ENCODE measurements at regions not wholly inside any gene's neighbourhood (a gene's known extent, or its start where the extent isn't known, plus 50 kb on each side); places are given as distances from the start of the nearest gene placed in this dataset.

DNA sequence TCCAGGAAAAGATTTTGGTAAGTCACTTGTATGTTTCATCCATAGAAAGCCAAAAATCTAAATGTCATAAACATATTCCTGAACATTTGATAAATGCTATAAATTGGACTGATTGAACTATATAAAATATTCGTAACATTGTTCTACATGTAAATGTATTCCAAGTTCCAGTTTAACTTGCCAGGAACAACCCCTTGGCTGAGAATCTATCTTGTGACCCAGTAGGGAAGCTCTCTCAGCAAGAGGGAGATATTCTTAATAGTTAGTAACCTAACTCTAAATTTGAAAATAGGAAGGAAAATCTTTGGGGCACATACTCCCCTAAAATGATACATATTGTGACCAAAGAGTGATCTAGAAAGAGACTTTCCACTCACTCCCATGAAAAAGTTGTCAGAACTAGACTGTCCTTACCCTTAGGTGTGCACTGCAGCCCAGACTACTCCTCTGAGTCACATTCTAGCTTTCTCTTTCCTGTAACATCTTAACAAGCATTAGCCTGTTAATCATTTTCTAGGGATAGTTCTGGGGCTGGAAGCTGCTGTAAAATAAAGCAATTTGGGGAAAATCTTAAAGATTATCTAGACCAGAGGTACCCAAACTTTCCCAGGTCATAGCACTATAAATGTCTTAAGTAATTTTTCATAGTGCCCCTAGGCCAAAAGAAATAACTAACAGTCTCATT, 73.7 kb upstream of the SKAP2 start (continued):
- TF ChIP-seq, protein P1, sequence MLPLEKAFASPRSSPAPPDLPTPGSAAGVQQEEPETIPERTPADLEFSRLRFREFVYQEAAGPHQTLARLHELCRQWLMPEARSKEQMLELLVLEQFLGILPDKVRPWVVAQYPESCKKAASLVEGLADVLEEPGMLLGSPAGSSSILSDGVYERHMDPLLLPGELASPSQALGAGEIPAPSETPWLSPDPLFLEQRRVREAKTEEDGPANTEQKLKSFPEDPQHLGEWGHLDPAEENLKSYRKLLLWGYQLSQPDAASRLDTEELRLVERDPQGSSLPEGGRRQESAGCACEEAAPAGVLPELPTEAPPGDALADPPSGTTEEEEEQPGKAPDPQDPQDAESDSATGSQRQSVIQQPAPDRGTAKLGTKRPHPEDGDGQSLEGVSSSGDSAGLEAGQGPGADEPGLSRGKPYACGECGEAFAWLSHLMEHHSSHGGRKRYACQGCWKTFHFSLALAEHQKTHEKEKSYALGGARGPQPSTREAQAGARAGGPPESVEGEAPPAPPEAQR (CRISPR knock-in tag; IDR thresholded peaks at IDR 0.05): no peak
- TF ChIP-seq, protein P2, sequence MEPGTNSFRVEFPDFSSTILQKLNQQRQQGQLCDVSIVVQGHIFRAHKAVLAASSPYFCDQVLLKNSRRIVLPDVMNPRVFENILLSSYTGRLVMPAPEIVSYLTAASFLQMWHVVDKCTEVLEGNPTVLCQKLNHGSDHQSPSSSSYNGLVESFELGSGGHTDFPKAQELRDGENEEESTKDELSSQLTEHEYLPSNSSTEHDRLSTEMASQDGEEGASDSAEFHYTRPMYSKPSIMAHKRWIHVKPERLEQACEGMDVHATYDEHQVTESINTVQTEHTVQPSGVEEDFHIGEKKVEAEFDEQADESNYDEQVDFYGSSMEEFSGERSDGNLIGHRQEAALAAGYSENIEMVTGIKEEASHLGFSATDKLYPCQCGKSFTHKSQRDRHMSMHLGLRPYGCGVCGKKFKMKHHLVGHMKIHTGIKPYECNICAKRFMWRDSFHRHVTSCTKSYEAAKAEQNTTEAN (CRISPR knock-in tag; IDR thresholded peaks at IDR 0.05): no peak
- TF ChIP-seq TP53 (CRISPR knock-in tag; IDR thresholded peaks at IDR 0.05) (no peak), HMGA2 (CRISPR knock-in tag; IDR thresholded peaks at IDR 0.05) (no peak)

DNA sequence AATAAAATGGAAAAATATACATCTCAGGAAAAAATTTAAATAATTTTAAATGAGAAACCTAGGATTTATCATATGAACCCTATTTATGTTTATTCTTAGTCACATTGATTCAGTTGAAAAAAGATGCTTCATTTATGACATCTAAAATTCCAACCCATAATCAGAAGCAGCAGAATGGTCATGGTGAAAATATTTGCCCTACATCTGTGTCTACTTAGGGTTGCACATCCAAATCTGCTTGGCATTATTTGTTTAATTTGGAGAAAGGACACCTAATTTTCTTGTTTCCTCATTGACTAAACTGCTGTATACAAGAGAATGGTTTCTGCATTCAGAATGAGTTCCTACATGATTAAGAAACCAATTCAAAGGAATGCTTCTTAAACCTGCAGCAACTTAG, 72.9 kb upstream of the SKAP2 start:
- ATAC-seq: no peak
- CTCF ChIA-PET: no interaction called here
- TF ChIP-seq NFATC4 (CRISPR knock-in tag; IDR thresholded peaks at IDR 0.05) (no peak), PRRX2 (CRISPR knock-in tag; IDR thresholded peaks at IDR 0.05) (no peak), ZNF138 (CRISPR knock-in tag; conservative IDR thresholded peaks at IDR 0.05) (no peak), IRF2 (CRISPR knock-in tag; IDR thresholded peaks at IDR 0.05; ENCODE audit: borderline replicate concordance, low read depth) (no peak), TEAD1 (CRISPR knock-in tag; IDR thresholded peaks at IDR 0.05) (no peak), ZNF263 (CRISPR knock-in tag; IDR thresholded peaks at IDR 0.05; ENCODE audit: low read depth) (no peak), JUN (CRISPR knock-in tag; IDR thresholded peaks at IDR 0.05) (no peak), NFE2L1 (CRISPR knock-in tag; IDR thresholded peaks at IDR 0.05) (no peak), GRHL2 (CRISPR knock-in tag; IDR thresholded peaks at IDR 0.05; ENCODE audit: insufficient replicate concordance, severe bottlenecking) (no peak)
- TF ChIP-seq, protein P3, sequence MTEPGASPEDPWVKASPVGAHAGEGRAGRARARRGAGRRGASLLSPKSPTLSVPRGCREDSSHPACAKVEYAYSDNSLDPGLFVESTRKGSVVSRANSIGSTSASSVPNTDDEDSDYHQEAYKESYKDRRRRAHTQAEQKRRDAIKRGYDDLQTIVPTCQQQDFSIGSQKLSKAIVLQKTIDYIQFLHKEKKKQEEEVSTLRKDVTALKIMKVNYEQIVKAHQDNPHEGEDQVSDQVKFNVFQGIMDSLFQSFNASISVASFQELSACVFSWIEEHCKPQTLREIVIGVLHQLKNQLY (CRISPR knock-in tag; IDR thresholded peaks at IDR 0.05): no peak
- TF ChIP-seq, protein P4, sequence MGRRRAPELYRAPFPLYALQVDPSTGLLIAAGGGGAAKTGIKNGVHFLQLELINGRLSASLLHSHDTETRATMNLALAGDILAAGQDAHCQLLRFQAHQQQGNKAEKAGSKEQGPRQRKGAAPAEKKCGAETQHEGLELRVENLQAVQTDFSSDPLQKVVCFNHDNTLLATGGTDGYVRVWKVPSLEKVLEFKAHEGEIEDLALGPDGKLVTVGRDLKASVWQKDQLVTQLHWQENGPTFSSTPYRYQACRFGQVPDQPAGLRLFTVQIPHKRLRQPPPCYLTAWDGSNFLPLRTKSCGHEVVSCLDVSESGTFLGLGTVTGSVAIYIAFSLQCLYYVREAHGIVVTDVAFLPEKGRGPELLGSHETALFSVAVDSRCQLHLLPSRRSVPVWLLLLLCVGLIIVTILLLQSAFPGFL (CRISPR knock-in tag; IDR thresholded peaks at IDR 0.05; ENCODE audit: borderline replicate concordance): no peak
- TF ChIP-seq, protein P5, sequence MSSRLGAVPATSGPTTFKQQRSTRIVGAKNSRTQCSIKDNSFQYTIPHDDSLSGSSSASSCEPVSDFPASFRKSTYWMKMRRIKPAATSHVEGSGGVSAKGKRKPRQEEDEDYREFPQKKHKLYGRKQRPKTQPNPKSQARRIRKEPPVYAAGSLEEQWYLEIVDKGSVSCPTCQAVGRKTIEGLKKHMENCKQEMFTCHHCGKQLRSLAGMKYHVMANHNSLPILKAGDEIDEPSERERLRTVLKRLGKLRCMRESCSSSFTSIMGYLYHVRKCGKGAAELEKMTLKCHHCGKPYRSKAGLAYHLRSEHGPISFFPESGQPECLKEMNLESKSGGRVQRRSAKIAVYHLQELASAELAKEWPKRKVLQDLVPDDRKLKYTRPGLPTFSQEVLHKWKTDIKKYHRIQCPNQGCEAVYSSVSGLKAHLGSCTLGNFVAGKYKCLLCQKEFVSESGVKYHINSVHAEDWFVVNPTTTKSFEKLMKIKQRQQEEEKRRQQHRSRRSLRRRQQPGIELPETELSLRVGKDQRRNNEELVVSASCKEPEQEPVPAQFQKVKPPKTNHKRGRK (CRISPR knock-in tag; IDR thresholded peaks at IDR 0.05; ENCODE audit: borderline replicate concordance): no peak
- TF ChIP-seq, protein P6, sequence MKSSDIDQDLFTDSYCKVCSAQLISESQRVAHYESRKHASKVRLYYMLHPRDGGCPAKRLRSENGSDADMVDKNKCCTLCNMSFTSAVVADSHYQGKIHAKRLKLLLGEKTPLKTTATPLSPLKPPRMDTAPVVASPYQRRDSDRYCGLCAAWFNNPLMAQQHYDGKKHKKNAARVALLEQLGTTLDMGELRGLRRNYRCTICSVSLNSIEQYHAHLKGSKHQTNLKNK (CRISPR knock-in tag; IDR thresholded peaks at IDR 0.05): no peak
- TF ChIP-seq, protein P7, sequence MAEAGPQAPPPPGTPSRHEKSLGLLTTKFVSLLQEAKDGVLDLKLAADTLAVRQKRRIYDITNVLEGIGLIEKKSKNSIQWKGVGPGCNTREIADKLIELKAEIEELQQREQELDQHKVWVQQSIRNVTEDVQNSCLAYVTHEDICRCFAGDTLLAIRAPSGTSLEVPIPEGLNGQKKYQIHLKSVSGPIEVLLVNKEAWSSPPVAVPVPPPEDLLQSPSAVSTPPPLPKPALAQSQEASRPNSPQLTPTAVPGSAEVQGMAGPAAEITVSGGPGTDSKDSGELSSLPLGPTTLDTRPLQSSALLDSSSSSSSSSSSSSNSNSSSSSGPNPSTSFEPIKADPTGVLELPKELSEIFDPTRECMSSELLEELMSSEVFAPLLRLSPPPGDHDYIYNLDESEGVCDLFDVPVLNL (CRISPR knock-in tag; IDR thresholded peaks at IDR 0.05; ENCODE audit: borderline replicate concordance, low read depth): no peak
- TF ChIP-seq, protein P8, sequence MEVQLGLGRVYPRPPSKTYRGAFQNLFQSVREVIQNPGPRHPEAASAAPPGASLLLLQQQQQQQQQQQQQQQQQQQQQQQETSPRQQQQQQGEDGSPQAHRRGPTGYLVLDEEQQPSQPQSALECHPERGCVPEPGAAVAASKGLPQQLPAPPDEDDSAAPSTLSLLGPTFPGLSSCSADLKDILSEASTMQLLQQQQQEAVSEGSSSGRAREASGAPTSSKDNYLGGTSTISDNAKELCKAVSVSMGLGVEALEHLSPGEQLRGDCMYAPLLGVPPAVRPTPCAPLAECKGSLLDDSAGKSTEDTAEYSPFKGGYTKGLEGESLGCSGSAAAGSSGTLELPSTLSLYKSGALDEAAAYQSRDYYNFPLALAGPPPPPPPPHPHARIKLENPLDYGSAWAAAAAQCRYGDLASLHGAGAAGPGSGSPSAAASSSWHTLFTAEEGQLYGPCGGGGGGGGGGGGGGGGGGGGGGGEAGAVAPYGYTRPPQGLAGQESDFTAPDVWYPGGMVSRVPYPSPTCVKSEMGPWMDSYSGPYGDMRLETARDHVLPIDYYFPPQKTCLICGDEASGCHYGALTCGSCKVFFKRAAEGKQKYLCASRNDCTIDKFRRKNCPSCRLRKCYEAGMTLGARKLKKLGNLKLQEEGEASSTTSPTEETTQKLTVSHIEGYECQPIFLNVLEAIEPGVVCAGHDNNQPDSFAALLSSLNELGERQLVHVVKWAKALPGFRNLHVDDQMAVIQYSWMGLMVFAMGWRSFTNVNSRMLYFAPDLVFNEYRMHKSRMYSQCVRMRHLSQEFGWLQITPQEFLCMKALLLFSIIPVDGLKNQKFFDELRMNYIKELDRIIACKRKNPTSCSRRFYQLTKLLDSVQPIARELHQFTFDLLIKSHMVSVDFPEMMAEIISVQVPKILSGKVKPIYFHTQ (CRISPR knock-in tag; IDR thresholded peaks at IDR 0.05): no peak
- TF ChIP-seq, protein P9, sequence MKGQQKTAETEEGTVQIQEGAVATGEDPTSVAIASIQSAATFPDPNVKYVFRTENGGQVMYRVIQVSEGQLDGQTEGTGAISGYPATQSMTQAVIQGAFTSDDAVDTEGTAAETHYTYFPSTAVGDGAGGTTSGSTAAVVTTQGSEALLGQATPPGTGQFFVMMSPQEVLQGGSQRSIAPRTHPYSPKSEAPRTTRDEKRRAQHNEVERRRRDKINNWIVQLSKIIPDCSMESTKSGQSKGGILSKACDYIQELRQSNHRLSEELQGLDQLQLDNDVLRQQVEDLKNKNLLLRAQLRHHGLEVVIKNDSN (CRISPR knock-in tag; IDR thresholded peaks at IDR 0.05): no peak
- TF ChIP-seq, protein P2 (CRISPR knock-in tag; IDR thresholded peaks at IDR 0.05): no peak

More for the DNA sequence above, 72.9 kb upstream of the SKAP2 start:
- Mint-ChIP-seq H3K4me1 (peaks cover 22% of the 10 kb centered on the region), H3K27me3 (ENCODE audit: low read depth) (peaks cover 3% of the 10 kb centered on the region), H3K4me3 (no peak overlapping the region), H3K36me3 (peaks cover 18% of the 10 kb centered on the region), H3K27ac (no peak overlapping the region), H3K9me3 (peaks cover 17% of the 10 kb centered on the region)
- POLR2A ChIA-PET: no interaction called here
- DNase-seq (ENCODE audit: low spot score): no peak
